HEK293T (cell line): ENCODE measurements at regions not wholly inside any gene's neighbourhood (a gene's known extent, or its start where the extent isn't known, plus 50 kb on each side); places are given as distances from the start of the nearest gene placed in this dataset.

ENCODE experiments used
- ARNT ChIP-seq: fragments of 450-650 bp; IDR thresholded peaks from 2 replicates; pipeline ENCODE4 v1.6.1; 2017; ENCODE audit warnings: mild to moderate bottlenecking
- BHLHE40 ChIP-seq: fragments of 450-650 bp; IDR thresholded peaks from 2 replicates; pipeline ENCODE4 v1.6.1; 2016; ENCODE audit warnings: mild to moderate bottlenecking, moderate library complexity, borderline replicate concordance
- CTBP1 ChIP-seq: fragments of 450-650 bp; IDR thresholded peaks from 2 replicates; pipeline ENCODE4 v1.6.1; 2016; ENCODE audit warnings: borderline replicate concordance
- ELF4 ChIP-seq: fragments of 450-650 bp; IDR thresholded peaks from 2 replicates; pipeline ENCODE4 v1.6.1; 2017; ENCODE audit warnings: antibody characterized with exemption
- FOXK2 ChIP-seq: fragments of 450-650 bp; IDR thresholded peaks from 2 replicates; pipeline ENCODE4 v1.6.1; 2016; ENCODE audit warnings: mild to moderate bottlenecking
- FOXM1 ChIP-seq: fragments of 450-650 bp; IDR thresholded peaks from 2 replicates; pipeline ENCODE4 v1.6.1; 2017; ENCODE audit warnings: mild to moderate bottlenecking, borderline replicate concordance
- SUZ12 ChIP-seq: fragments of 450-650 bp; IDR thresholded peaks from 2 replicates; pipeline ENCODE4 v1.6.1; 2016; ENCODE audit warnings: mild to moderate bottlenecking
- TARDBP ChIP-seq: fragments of 450-650 bp; IDR thresholded peaks from 2 replicates; pipeline ENCODE4 v1.6.1; 2016
- TF ChIP-seq, protein P1 (sequence below): fragments of 450-650 bp; IDR thresholded peaks from 2 replicates; pipeline ENCODE4 v1.6.1; 2016

DNA sequence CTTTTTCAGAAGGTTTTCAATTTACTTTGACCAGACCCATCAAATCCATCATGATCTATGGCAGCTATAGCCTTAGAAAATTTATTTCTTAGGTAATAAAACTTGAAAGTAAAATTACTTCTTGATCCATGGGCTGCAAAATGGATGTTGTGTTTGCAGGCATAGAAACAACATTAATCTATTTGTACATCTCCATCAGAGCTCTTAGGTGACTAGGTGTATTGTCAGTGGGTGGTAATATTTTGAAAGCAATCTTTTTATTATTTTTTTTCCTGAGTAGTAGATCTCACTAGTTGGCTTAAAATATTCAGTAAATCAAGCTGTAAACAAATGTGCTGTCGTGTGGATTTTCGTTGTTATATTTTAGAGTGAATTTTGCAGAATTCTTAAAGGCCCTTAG lies 710.0 kb downstream of the SLITRK6 start:
- TF ChIP-seq ARNT (no peak), CTBP1 (no peak), BHLHE40 (no peak), ELF4 (no peak), FOXM1 (no peak), TARDBP (no peak), FOXK2 (no peak), SUZ12 (no peak)
- TF ChIP-seq, protein P1, sequence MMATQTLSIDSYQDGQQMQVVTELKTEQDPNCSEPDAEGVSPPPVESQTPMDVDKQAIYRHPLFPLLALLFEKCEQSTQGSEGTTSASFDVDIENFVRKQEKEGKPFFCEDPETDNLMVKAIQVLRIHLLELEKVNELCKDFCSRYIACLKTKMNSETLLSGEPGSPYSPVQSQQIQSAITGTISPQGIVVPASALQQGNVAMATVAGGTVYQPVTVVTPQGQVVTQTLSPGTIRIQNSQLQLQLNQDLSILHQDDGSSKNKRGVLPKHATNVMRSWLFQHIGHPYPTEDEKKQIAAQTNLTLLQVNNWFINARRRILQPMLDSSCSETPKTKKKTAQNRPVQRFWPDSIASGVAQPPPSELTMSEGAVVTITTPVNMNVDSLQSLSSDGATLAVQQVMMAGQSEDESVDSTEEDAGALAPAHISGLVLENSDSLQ = no peak
